Heart left ventricle (tissue), 16 donors: ENCODE measurements at regions not wholly inside any gene's neighbourhood (a gene's known extent, or its start where the extent isn't known, plus 50 kb on each side); places are given as distances from the start of the nearest gene placed in this dataset.

Experiments used
- ATAC-seq, 4 donors: fragments of 200-7000 bp; cut with Tn5 transposase; one replicate each; pipeline ENCODE4 v1.9.1; 2020 to 2022; ENCODE audit warnings: moderate library complexity in 4 of 4, mild to moderate bottlenecking in 3 of 4, moderate number of reproducible peaks in 1 of 4
- DNase-seq, 5 donors: peaks; one replicate each; pipeline ENCODE4 v3.0.0-alpha.2; 2020
- H3K27ac ChIP-seq, 12 donors: fragments of 200-600 bp; sonication (generic) in 4 of 12; one replicate each; pipeline versions ENCODE4 v1.5.0 to v1.8.0; 2016 to 2022; ENCODE audit warnings: mild to moderate bottlenecking in 2 of 12
- H3K27me3 ChIP-seq, 9 donors: fragments of 200-600 bp; sonication (generic) in 2 of 9; one replicate each; pipeline versions ENCODE4 v1.5.1 to v1.8.0; 2016 to 2022; ENCODE audit warnings: mild to moderate bottlenecking in 3 of 9
- H3K36me3 ChIP-seq, 9 donors: fragments of 200-600 bp; sonication (generic) in 2 of 9; one replicate each; pipeline versions ENCODE4 v1.5.0 to v1.8.0; 2018 to 2022; ENCODE audit warnings: mild to moderate bottlenecking in 2 of 9
- H3K4me1 ChIP-seq, 12 donors: fragments of 200-600 bp; sonication (generic) in 4 of 12; one replicate each; pipeline versions ENCODE4 v1.5.0 to v1.8.0; 2016 to 2022; ENCODE audit warnings: mild to moderate bottlenecking in 3 of 12
- H3K4me3 ChIP-seq, 12 donors: fragments of 200-600 bp; sonication (generic) in 4 of 12; one replicate each; pipeline versions ENCODE4 v1.5.0 to v1.8.0; 2017 to 2022; ENCODE audit warnings: mild to moderate bottlenecking in 9 of 12, moderate library complexity in 4 of 12
- H3K9me3 ChIP-seq, 12 donors: fragments of 200-600 bp; sonication (generic) in 4 of 12; one replicate each; pipeline versions ENCODE4 v1.5.0 to v1.8.0; 2016 to 2022; ENCODE audit warnings: mild to moderate bottlenecking in 1 of 12
- POLR2A ChIP-seq, 2 donors: fragments of 450-650 bp; IDR thresholded peaks; one replicate each; pipeline ENCODE4 v1.6.1; 2017; ENCODE audit warnings: antibody characterized with exemption in 2 of 2, mild to moderate bottlenecking in 2 of 2, moderate library complexity in 2 of 2
- WGBS, 4 donors: extraction: QIAGEN DNeasy Blood & Tissue Kit in 2 of 4; methylation state at CpG; one replicate each; pipeline versions ENCODE4 v1.1.5 to v1.1.7; 2013 to 2018; 5-methylcytosine and 5-hydroxymethylcytosine counted together
- intact Hi-C, 10 donors: fragments of 100-400 bp; cut with DNase I; formaldehyde crosslinking; loops; one replicate each; pipeline versions ENCODE4 v1.11.1 to v1.14.2; 2022
- TF ChIP-seq, protein P1 (sequence below), 12 donors: fragments of 200-600 bp; sonication (generic) in 4 of 12; IDR thresholded peaks; one replicate each; pipeline versions ENCODE4 v1.5.0 to v1.8.0; 2018 to 2022; ENCODE audit warnings: antibody characterized with exemption in 12 of 12, mild to moderate bottlenecking in 5 of 12
- donor health status: ischemic (EF 13 %, LVEDD 7.1; RV severe dilation, severe dysfunction).
- donor health status: healthy with polysubstance abuse.
- donor health status: DM: no; HTN: yes; CAD: no.
- donor health status: DM: no; HTN: no; CAD: no.
- donor health status: ischemic (EF 25% LVEDD 6.9; RV normal size, moderate dysfunction).
- donor health status: ischemic (EF 25% LVEDD 5.7; RV mildly dilated, moderate dysfunction).
- donor health status: healthy.
- donor health status: DM: yes; HTN: yes; CAD: no.
- donor health status: ischemic (EF 35%, LVEDD 5.7; RV mildly dilated, moderate dysfunction).
- donor health status: nonischemic (EF 11% LVEDD 7.7; RV severe dilation, severe dysfunction).
- donor health status: DM: yes; HTN: yes; CAD: no.
- donor health status: PGD.
- donor health status: ischemic (EF 29% LVEDD 5.4; RV normal size, mild dysfunction).
- donor health status: nonischemic (EF 23%, LVEDD 6.1; RV moderate dilation, normal function).

- no peak for DNase-seq
- no peak for ATAC-seq
- TF ChIP-seq, protein P1, sequence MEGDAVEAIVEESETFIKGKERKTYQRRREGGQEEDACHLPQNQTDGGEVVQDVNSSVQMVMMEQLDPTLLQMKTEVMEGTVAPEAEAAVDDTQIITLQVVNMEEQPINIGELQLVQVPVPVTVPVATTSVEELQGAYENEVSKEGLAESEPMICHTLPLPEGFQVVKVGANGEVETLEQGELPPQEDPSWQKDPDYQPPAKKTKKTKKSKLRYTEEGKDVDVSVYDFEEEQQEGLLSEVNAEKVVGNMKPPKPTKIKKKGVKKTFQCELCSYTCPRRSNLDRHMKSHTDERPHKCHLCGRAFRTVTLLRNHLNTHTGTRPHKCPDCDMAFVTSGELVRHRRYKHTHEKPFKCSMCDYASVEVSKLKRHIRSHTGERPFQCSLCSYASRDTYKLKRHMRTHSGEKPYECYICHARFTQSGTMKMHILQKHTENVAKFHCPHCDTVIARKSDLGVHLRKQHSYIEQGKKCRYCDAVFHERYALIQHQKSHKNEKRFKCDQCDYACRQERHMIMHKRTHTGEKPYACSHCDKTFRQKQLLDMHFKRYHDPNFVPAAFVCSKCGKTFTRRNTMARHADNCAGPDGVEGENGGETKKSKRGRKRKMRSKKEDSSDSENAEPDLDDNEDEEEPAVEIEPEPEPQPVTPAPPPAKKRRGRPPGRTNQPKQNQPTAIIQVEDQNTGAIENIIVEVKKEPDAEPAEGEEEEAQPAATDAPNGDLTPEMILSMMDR (IDR thresholded peaks at IDR 0.05): no peak
- TF ChIP-seq POLR2A (IDR thresholded peaks at IDR 0.05): no peak
- no peak overlapping the region for H3K4me3 ChIP-seq
- H3K36me3 ChIP-seq: no peaks in the 10 kb centered on the region
- intact Hi-C loops: loop anchor here in 5 of 10 donors (5.0 to 10.0 kb wide), 5 partner anchors 270 to 843 kb away; partner anchors contain the start of gene SLC8A1 (in 2 of the 5)
- H3K27ac ChIP-seq: no peak overlapping the region
- no peaks in the 10 kb centered on the region for H3K27me3 ChIP-seq
- no peaks in the 10 kb centered on the region for H3K9me3 ChIP-seq
- peaks cover 0 to 26% (median 9%) of the 10 kb centered on the region in 12 donors for H3K4me1 ChIP-seq
Measured at GRCh38 chr2:40754912-40755311, 303.0 kb upstream of the SLC8A1 start.

DNA sequence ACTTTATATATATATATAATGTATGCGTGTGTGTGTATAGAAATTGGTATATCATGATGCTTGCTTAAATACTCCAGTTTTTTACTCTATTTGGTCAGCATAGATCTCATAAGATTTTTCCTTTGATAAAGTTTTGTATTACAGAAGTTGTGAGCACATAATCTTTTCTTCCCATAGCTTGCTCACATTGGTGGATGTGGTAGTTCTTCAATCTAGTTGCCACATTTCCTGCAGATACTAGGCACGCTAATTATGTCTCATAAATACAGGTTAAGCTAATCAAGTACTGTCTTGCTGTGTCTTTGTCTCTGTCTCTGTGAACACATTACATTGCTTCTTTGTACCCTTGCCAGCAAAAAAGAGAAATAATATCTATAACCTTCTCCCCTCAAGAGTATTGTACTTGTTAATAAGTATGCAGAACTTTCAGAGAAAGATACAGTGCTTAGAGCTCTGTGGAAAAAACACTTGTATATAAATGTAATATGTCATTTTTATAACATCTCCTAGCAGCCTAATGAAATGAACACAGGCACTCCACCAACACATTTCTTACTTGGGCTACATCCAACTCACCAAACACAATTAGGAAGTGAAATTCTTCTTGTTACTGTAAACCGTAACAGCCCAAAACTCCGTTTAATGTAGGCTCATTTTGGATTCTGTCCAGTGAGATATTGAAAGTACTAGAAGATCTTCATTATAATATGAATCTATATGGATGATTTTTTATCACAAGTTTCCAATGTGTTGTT is 306.7 kb upstream of the SLC8A1 start:
- no peak for TF ChIP-seq POLR2A (IDR thresholded peaks at IDR 0.05)
- TF ChIP-seq, protein P1 (IDR thresholded peaks at IDR 0.05): no peak
- intact Hi-C loops: loop anchor here in 5 of 10 donors (5.0 to 10.0 kb wide), 5 partner anchors 274 to 846 kb away; partner anchors contain the start of gene SLC8A1 (in 2 of the 5)
- H3K4me1 ChIP-seq: peaks cover 0 to 14% (median 6%) of the 10 kb centered on the region in 12 donors
- ATAC-seq: no peak
- peak overlapping the region in 3 of 12 donors; percentile 10 to 33 (median 19) for H3K27ac ChIP-seq
- DNase-seq: no peak
- H3K27me3 ChIP-seq: no peaks in the 10 kb centered on the region
- H3K9me3 ChIP-seq: no peaks in the 10 kb centered on the region
- WGBS, 4 donors: 34 to 43% (median 35%) methylated on average over 4 of the region's 4 CpGs
- H3K4me3 ChIP-seq: peak overlapping the region in 4 of 12 donors; percentile 14 to 32 (median 19)
- H3K36me3 ChIP-seq: no peaks in the 10 kb centered on the region

GRCh38 chr2:40760071-40760666 is 308.3 kb upstream of the SLC8A1 start:
- H3K4me1 ChIP-seq: peaks cover 0 to 14% (median 6%) of the 10 kb centered on the region in 12 donors
- TF ChIP-seq, protein P1 (IDR thresholded peaks at IDR 0.05): peak; percentile 55 to 78 (median 66)
- TF ChIP-seq POLR2A (IDR thresholded peaks at IDR 0.05): no peak
- ATAC-seq (peak; percentile 51 to 93 (median 89)), DNase-seq (peak in 4 of 5 donors; percentile 29 to 47 (median 33))
- intact Hi-C loops: loop anchor here in 4 of 10 donors (5.0 to 10.0 kb wide), 2 partner anchors 845 to 848 kb away; no protein-coding TSS in a partner anchor
- WGBS, 4 donors: 39 to 47% (median 43%) methylated on average over 5 of the region's 5 CpGs
- no peak overlapping the region for H3K4me3 ChIP-seq
- H3K9me3 ChIP-seq: no peaks in the 10 kb centered on the region
- H3K27me3 ChIP-seq: no peaks in the 10 kb centered on the region
- no peaks in the 10 kb centered on the region for H3K36me3 ChIP-seq
- H3K27ac ChIP-seq: peak overlapping the region in 1 of 12 donors; percentile 19

GRCh38 chr2:40773291-40773690 is 321.4 kb upstream of the SLC8A1 start:
- Histone ChIP-seq H3K36me3 (no peaks in the 10 kb centered on the region), H3K27ac (no peak overlapping the region), H3K9me3 (peaks cover 0 to 14% (median 0%) of the 10 kb centered on the region in 12 donors), H3K4me1 (no peaks in the 10 kb centered on the region), H3K27me3 (no peaks in the 10 kb centered on the region), H3K4me3 (no peak overlapping the region)
- no peak for TF ChIP-seq POLR2A (IDR thresholded peaks at IDR 0.05)
- TF ChIP-seq, protein P1 (IDR thresholded peaks at IDR 0.05): no peak
- ATAC-seq: no peak
- intact Hi-C loops: no loop called here
- no peak for DNase-seq
- WGBS, 4 donors: 68 to 84% (median 83%) methylated on average over 2 of the region's 2 CpGs
